PC-3 (cell line): ENCODE measurements at regions not wholly inside any gene's neighbourhood (a gene's known extent, or its start where the extent isn't known, plus 50 kb on each side); places are given as distances from the start of the nearest gene placed in this dataset.

Source experiments
- ATAC-seq: fragments of 200-7000 bp; cut with Tn5 transposase; 2 replicates; pipeline ENCODE4 v1.9.1; 2020; ENCODE audit warnings: mild to moderate bottlenecking, moderate library complexity
- BruUV-seq: library from RNA; stranded (reverse); fragments of 400-500 nt; replicated peaks from 2 replicates; lab custom pipeline; 2021; lab: Mats Ljungman, UMichigan
- CTCF ChIA-PET: fragments of 300-600 bp; sonication (Branson Sonifier 250); formaldehyde crosslinking; loops from one replicate; lab custom pipeline; 2022; ENCODE audit warnings: antibody characterized with exemption; lab: Charles Lee
- POLR2A ChIA-PET: fragments of 300-600 bp; sonication (Branson Sonifier 250); formaldehyde crosslinking; loops from one replicate; lab custom pipeline; 2022; ENCODE audit warnings: antibody characterized with exemption; ENCODE audit not compliant: unreplicated experiment; lab: Charles Lee
- DNase-seq: peaks from one replicate; pipeline ENCODE4 v3.0.0-alpha.2; 2015
- H2AFZ ChIP-seq: fragments of 300-600 bp; sonication (generic); 2 replicates; pipeline ENCODE4 v1.6.0; 2016; ENCODE audit warnings: antibody characterized with exemption, low read length
- H3F3A ChIP-seq: fragments of 300-600 bp; sonication (generic); one replicate; pipeline ENCODE4 v1.6.0; 2017; ENCODE audit warnings: antibody characterized with exemption, low read length, control low read depth, mild to moderate bottlenecking; ENCODE audit not compliant: unreplicated experiment
- H3K27ac ChIP-seq: fragments of 300-600 bp; sonication (generic); 2 replicates; pipeline ENCODE4 v1.5.1; 2016; ENCODE audit warnings: mild to moderate bottlenecking, low read length
- H3K27me3 ChIP-seq: fragments of 300-600 bp; sonication (generic); 2 replicates; pipeline ENCODE4 v1.6.1; 2016; ENCODE audit warnings: low read length, mixed read lengths
- H3K36me3 ChIP-seq: fragments of 300-600 bp; sonication (generic); 2 replicates; pipeline ENCODE4 v1.6.1; 2016; ENCODE audit warnings: low read depth, mixed run types, low read length, mixed read lengths
- H3K4me1 ChIP-seq: fragments of 300-600 bp; sonication (generic); 2 replicates; pipeline ENCODE4 v1.5.1; 2016; ENCODE audit warnings: low read length; ENCODE audit not compliant: insufficient read depth
- H3K4me2 ChIP-seq: fragments of 300-600 bp; sonication (generic); 2 replicates; pipeline ENCODE4 v1.6.0; 2016; ENCODE audit warnings: low read length
- H3K4me3 ChIP-seq: fragments of 300-600 bp; sonication (generic); 2 replicates; pipeline ENCODE4 v1.5.1; 2016; ENCODE audit warnings: mild to moderate bottlenecking, low read length, mixed read lengths
- H3K79me2 ChIP-seq: fragments of 300-600 bp; sonication (generic); 2 replicates; pipeline ENCODE4 v1.6.1; 2017; ENCODE audit warnings: low read length, mixed read lengths
- H3K9ac ChIP-seq: fragments of 300-600 bp; sonication (generic); 2 replicates; pipeline ENCODE4 v1.6.0; 2016; ENCODE audit warnings: mild to moderate bottlenecking, low read length
- H3K9me2 ChIP-seq: fragments of 300-600 bp; sonication (generic); replicated peaks from 2 replicates; pipeline ENCODE4 v1.6.1; 2016; ENCODE audit warnings: mixed run types, low read length, mixed read lengths
- H3K9me3 ChIP-seq: fragments of 300-600 bp; sonication (generic); 2 replicates; pipeline ENCODE4 v1.6.1; 2016; ENCODE audit warnings: low read length, mixed read lengths
- H4K20me1 ChIP-seq: fragments of 300-600 bp; sonication (generic); 2 replicates; pipeline ENCODE4 v1.6.1; 2016; ENCODE audit warnings: low read length, mixed read lengths
- CTCF ChIP-seq: fragments of 300-600 bp; sonication (generic); conservative IDR thresholded peaks from 2 replicates; pipeline ENCODE4 v1.5.1; 2017; ENCODE audit warnings: antibody characterized with exemption, low read depth, mild to moderate bottlenecking, low read length
- EZH2 ChIP-seq: fragments of 300-600 bp; sonication (generic); IDR thresholded peaks from one replicate; pipeline ENCODE4 v1.6.1; 2017; ENCODE audit warnings: antibody characterized with exemption, mild to moderate bottlenecking, low read length; ENCODE audit not compliant: unreplicated experiment
- EZH2phosphoT487 ChIP-seq: fragments of 300-600 bp; sonication (generic); IDR thresholded peaks from 2 replicates; pipeline ENCODE4 v1.6.1; 2018; ENCODE audit warnings: mild to moderate bottlenecking, antibody characterized with exemption, low read length, borderline replicate concordance
- intact Hi-C: fragments of 100-400 bp; cut with micrococcal nuclease; formaldehyde crosslinking; loops from 2 replicates; pipeline ENCODE4 v1.9.0; 2023

- H3K4me3 ChIP-seq = no peak overlapping the region
- no peaks in the 10 kb centered on the region for H3K36me3 ChIP-seq
- TF ChIP-seq EZH2 (no peak), CTCF (no peak), EZH2phosphoT487 (no peak)
- H3K9me2 ChIP-seq = no peaks in the 10 kb centered on the region
- no peaks in the 10 kb centered on the region for H3K9me3 ChIP-seq
- no peaks in the 10 kb centered on the region for H3K79me2 ChIP-seq
- ChIA-PET CTCF (no interaction called here), POLR2A (no interaction called here)
- peak; percentile 71 for ATAC-seq
- no peak overlapping the region for H3K9ac ChIP-seq
- DNase-seq = peak; percentile 38
- H3F3A ChIP-seq = no peaks in the 10 kb centered on the region
- no peak overlapping the region for H3K27ac ChIP-seq
- intact Hi-C loops = no loop called here
- BruUV-seq = no TSS peak
- no peaks in the 10 kb centered on the region for H4K20me1 ChIP-seq
- no peak overlapping the region for H2AFZ ChIP-seq
- no peaks in the 10 kb centered on the region for H3K4me1 ChIP-seq
- H3K27me3 ChIP-seq = peaks cover 17% of the 10 kb centered on the region
- H3K4me2 ChIP-seq = 0 out of 2 replicates have a peak overlapping the region, but pooled peaks have one; percentile 4
These were observed 746.6 kb downstream of the TAF11L14 start for GRCh38 chr5:18380729-18381362.

- Histone ChIP-seq H3K36me3 (no peaks in the 10 kb centered on the region), H3K79me2 (no peaks in the 10 kb centered on the region), H3K9ac (no peak overlapping the region), H3K9me2 (no peaks in the 10 kb centered on the region), H3K27me3 (peaks cover 2% of the 10 kb centered on the region; the same call in 1 of the 2 replicates), H3K4me3 (no peak overlapping the region; the same call in 1 of the 2 replicates), H3K27ac (no peak overlapping the region), H3F3A (no peaks in the 10 kb centered on the region), H4K20me1 (no peaks in the 10 kb centered on the region), H3K4me1 (0 out of 2 replicates have a peak, but pooled peaks cover 3% of the 10 kb centered on the region), H2AFZ (peak overlapping the region; percentile 58), H3K9me3 (no peaks in the 10 kb centered on the region), H3K4me2 (peak overlapping the region; percentile 53)
- ATAC-seq (peak; percentile 84), DNase-seq (peak; percentile 87)
- intact Hi-C loops = loop anchor here (1.0 kb wide), 2 partner anchors 72 to 304 kb away; no protein-coding TSS in a partner anchor
- BruUV-seq = no TSS peak
- POLR2A ChIA-PET = interaction anchor here (0.6 kb wide), 1 partner anchor 1203 kb away, joined by 7 read pairs; no protein-coding TSS in a partner anchor
- CTCF ChIA-PET = interaction anchor here (0.6 to 0.7 kb wide), 3 partner anchors 73 to 1000 kb away, joined by 3 to 5 read pairs (median 3); no protein-coding TSS in a partner anchor
- TF ChIP-seq CTCF = peak; percentile 97
- TF ChIP-seq EZH2 = no peak
- TF ChIP-seq EZH2phosphoT487 = no peak
These were observed 759.5 kb downstream of the TAF11L14 start for GRCh38 chr5:18393565-18394442.
